Tibial nerve (tissue), 4 donors: ENCODE measurements at regions not wholly inside any gene's neighbourhood (a gene's known extent, or its start where the extent isn't known, plus 50 kb on each side); places are given as distances from the start of the nearest gene placed in this dataset.
A peak's percentile ranks its signal among the peaks of the same experiment; 100 is the strongest.

Experiments
- DNase-seq, 2 donors: peaks; one replicate each; pipeline ENCODE4 v3.0.0-alpha.2; 2019; ENCODE audit warnings: low spot score in 2 of 2
- H3K27ac ChIP-seq, 4 donors: fragments of 200-600 bp; sonication (generic) in 3 of 4; one replicate each; pipeline ENCODE4 v1.5.1; 2017 to 2019; ENCODE audit warnings: mild to moderate bottlenecking in 1 of 4
- H3K27me3 ChIP-seq, 2 donors: fragments of 200-600 bp; sonication (generic) in 1 of 2; one replicate each; pipeline versions ENCODE4 v1.5.1 to v1.6.0; 2017 to 2019
- H3K36me3 ChIP-seq, 3 donors: fragments of 200-600 bp; sonication (generic); one replicate each; pipeline ENCODE4 v1.5.1; 2018 to 2019
- H3K4me1 ChIP-seq, 4 donors: fragments of 200-600 bp; sonication (generic) in 3 of 4; one replicate each; pipeline ENCODE4 v1.5.1; 2017 to 2019
- H3K4me3 ChIP-seq, 4 donors: fragments of 200-600 bp; sonication (generic) in 3 of 4; one replicate each; pipeline ENCODE4 v1.5.1; 2017 to 2019; ENCODE audit warnings: mild to moderate bottlenecking in 1 of 4, moderate library complexity in 1 of 4
- H3K9me3 ChIP-seq, 4 donors: fragments of 200-600 bp; sonication (generic) in 3 of 4; one replicate each; pipeline ENCODE4 v1.5.1; 2017 to 2019
- CTCF ChIP-seq, 5 experiments: fragments of 200-600 bp in 3 of 5; fragments of 450-650 bp in 2 of 5; sonication (generic) in 3 of 5; IDR thresholded peaks; one replicate each; pipeline ENCODE4 v1.5.1; 2016 to 2019; ENCODE audit warnings: antibody characterized with exemption in 5 of 5, mild to moderate bottlenecking in 3 of 5, moderate library complexity in 2 of 5
- EP300 ChIP-seq, 2 donors: sonication (generic); formaldehyde crosslinking; IDR thresholded peaks; one replicate each; pipeline ENCODE4 v1.6.1; 2017; ENCODE audit warnings: antibody characterized with exemption in 2 of 2, mild to moderate bottlenecking in 1 of 2
- POLR2A ChIP-seq, 2 donors: fragments of 450-650 bp; IDR thresholded peaks; one replicate each; pipeline ENCODE4 v1.6.1; 2017; ENCODE audit warnings: antibody characterized with exemption in 2 of 2, mild to moderate bottlenecking in 2 of 2, moderate library complexity in 2 of 2
- WGBS, 2 donors: methylation state at CpG; one replicate each; pipeline ENCODE4 v1.1.5; 2018; 5-methylcytosine and 5-hydroxymethylcytosine counted together

DNA sequence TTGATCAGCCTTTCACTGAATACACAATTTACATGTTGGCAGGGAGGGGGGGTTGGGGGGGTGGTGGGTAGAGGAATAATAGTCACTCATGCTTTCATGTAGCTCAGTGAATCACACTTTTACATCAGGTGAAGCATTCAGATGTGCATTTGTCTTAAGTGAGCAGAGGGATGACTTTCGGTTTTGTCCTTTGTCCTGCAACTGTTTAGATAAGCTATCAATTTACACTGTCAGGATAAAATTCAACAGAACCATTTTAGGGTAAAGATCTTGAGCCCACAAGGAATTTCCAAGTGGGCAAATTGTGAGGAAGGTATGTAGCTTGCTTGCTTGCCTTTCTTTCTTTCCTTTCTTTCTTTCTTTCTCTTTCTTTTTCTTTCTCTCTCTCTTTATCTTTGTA is 576.2 kb downstream of the MTRR start:
- WGBS, 2 donors: 82 to 83% methylated on average over 1 of the region's 1 CpG
- H3K9me3 ChIP-seq: peaks cover 0 to 5% (median 0%) of the 10 kb centered on the region in 4 donors
- no peak overlapping the region for H3K4me3 ChIP-seq
- H3K36me3 ChIP-seq: no peaks in the 10 kb centered on the region
- TF ChIP-seq POLR2A (IDR thresholded peaks at IDR 0.05) (no peak), CTCF (IDR thresholded peaks at IDR 0.05) (no peak), EP300 (IDR thresholded peaks at IDR 0.05) (no peak)
- no peaks in the 10 kb centered on the region for H3K27me3 ChIP-seq
- no peaks in the 10 kb centered on the region for H3K4me1 ChIP-seq
- H3K27ac ChIP-seq: no peak overlapping the region
- DNase-seq: no peak

GRCh38 chr5:8446179-8446578 is 577.2 kb downstream of the MTRR start:
- Histone ChIP-seq H3K4me3 (no peak overlapping the region), H3K9me3 (peaks cover 0 to 5% (median 0%) of the 10 kb centered on the region in 4 donors), H3K36me3 (no peaks in the 10 kb centered on the region), H3K27ac (no peak overlapping the region), H3K4me1 (no peaks in the 10 kb centered on the region), H3K27me3 (no peaks in the 10 kb centered on the region)
- 77 to 95% methylated on average over 2 of the region's 2 CpGs for WGBS, 2 donors
- DNase-seq: no peak
- TF ChIP-seq EP300 (IDR thresholded peaks at IDR 0.05): no peak
- no peak for TF ChIP-seq POLR2A (IDR thresholded peaks at IDR 0.05)
- TF ChIP-seq CTCF (IDR thresholded peaks at IDR 0.05): no peak

GRCh38 chr5:8456846-8457186 is 587.9 kb downstream of the MTRR start:
- WGBS, 2 donors: 54 to 68% methylated on average over 5 of the region's 5 CpGs
- Histone ChIP-seq H3K27me3 (no peaks in the 10 kb centered on the region), H3K9me3 (peaks cover 0 to 3% (median 0%) of the 10 kb centered on the region in 4 donors), H3K4me1 (peaks cover 0 to 16% (median 0%) of the 10 kb centered on the region in 4 donors), H3K4me3 (peak overlapping the region in 3 of 4 donors; percentile 57 to 92 (median 91)), H3K36me3 (peaks cover 0 to 5% (median 0%) of the 10 kb centered on the region in 3 donors), H3K27ac (peak overlapping the region; percentile 38 to 91 (median 76))
- no peak for DNase-seq
- TF ChIP-seq EP300 (IDR thresholded peaks at IDR 0.05) (no peak), POLR2A (IDR thresholded peaks at IDR 0.05) (no peak), CTCF (IDR thresholded peaks at IDR 0.05) (no peak)

DNA sequence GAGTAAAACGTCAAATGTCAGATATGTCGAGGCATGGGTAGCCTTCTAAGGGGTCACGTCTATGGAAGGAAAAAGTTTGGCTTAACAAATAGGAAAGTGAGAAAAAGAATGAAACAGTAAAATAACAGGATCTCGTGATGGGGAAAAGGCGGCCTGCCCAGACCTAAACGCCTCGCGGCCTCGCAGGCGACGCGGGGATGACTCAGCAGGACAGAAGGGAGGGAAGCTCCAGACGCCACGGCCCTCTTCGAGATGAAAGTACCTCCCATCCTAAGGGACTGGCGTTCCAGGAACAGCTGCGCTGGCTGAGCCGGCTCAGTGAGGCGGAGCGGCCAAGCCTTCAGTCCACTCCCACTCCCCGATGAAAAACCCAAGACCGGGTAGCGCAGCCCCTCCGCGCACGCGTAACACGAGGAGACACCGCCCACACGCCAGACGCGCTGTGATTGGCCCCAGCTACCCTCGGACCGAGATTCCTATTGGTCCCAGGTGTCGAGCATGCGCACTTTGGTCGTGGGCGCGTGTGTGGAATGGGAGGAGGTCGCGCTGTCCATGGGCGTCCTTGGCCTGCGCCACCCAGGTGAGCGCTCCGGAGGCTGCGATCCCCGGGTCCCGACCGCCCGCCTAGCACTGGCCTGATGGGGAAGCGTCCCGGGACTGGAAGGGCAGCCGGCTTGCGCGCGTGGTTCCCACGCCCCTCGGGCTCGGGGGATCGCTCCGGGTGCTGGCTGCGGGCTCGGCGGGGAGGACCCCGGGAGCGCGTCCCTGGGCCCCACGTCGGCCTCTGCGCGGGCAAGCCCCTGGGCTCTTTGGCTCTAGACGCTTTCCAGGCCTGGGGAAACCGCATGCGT is 588.5 kb downstream of the MTRR start:
- H3K27ac ChIP-seq: peak overlapping the region; percentile 73 to 91 (median 81)
- peak; percentile 85 for DNase-seq
- H3K9me3 ChIP-seq: peaks cover 0 to 3% (median 0%) of the 10 kb centered on the region in 4 donors
- peaks cover 0 to 5% (median 0%) of the 10 kb centered on the region in 3 donors for H3K36me3 ChIP-seq
- peaks cover 0 to 16% (median 0%) of the 10 kb centered on the region in 4 donors for H3K4me1 ChIP-seq
- TF ChIP-seq POLR2A (IDR thresholded peaks at IDR 0.05) (peak in 1 of 2 donors; percentile 71), CTCF (IDR thresholded peaks at IDR 0.05) (no peak), EP300 (IDR thresholded peaks at IDR 0.05) (peak in 1 of 2 donors; percentile 78)
- H3K27me3 ChIP-seq: no peaks in the 10 kb centered on the region
- peak overlapping the region; percentile 57 to 92 (median 80) for H3K4me3 ChIP-seq
- 42 to 63% methylated on average over 48 to 58 of the region's 74 CpGs for WGBS, 2 donors

DNA sequence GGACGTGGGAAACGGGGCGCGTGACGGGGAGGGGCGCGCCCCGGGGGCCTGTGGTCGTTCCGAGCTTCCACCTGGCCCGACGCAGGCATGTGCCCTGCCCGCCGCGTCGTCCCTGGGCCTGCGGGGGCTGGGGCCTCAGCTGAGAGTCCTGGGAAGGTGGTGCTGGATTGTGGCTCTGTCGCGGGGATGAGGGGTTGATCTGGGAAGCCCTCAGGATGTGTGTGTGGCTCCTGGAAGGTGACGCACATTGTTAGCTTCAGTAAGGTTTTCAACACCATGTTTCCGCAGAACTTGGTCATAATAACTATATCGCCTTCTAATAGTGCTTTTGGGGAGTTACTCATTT is 589.1 kb downstream of the MTRR start:
- Histone ChIP-seq H3K9me3 (peaks cover 0 to 3% (median 0%) of the 10 kb centered on the region in 4 donors), H3K4me1 (peaks cover 0 to 16% (median 0%) of the 10 kb centered on the region in 4 donors), H3K4me3 (peak overlapping the region; percentile 57 to 92 (median 80)), H3K36me3 (peaks cover 0 to 5% (median 0%) of the 10 kb centered on the region in 3 donors), H3K27me3 (no peaks in the 10 kb centered on the region), H3K27ac (peak overlapping the region; percentile 73 to 91 (median 81))
- WGBS, 2 donors: 52 to 70% methylated on average over 22 of the region's 22 CpGs
- no peak for TF ChIP-seq CTCF (IDR thresholded peaks at IDR 0.05)
- TF ChIP-seq POLR2A (IDR thresholded peaks at IDR 0.05): no peak
- TF ChIP-seq EP300 (IDR thresholded peaks at IDR 0.05): no peak
- DNase-seq: no peak
